IPS-18a (cell line): ENCODE measurements at regions not wholly inside any gene's neighbourhood (a gene's known extent, or its start where the extent isn't known, plus 50 kb on each side); places are given as distances from the start of the nearest gene placed in this dataset.

Experiments
- H3K27ac ChIP-seq: one replicate; pipeline ENCODE4 v1.5.1; 2013; ENCODE audit warnings: low read length
- H3K27me3 ChIP-seq: one replicate; pipeline ENCODE4 v1.6.1; 2013; ENCODE audit warnings: mild to moderate bottlenecking, low read length; ENCODE audit not compliant: control insufficient read depth, insufficient read depth
- H3K36me3 ChIP-seq: one replicate; pipeline ENCODE4 v1.6.1; 2013; ENCODE audit warnings: low read depth, low read length; ENCODE audit not compliant: control insufficient read depth
- H3K4me1 ChIP-seq: one replicate; pipeline ENCODE4 v1.6.1; 2013; ENCODE audit warnings: low read depth, low read length; ENCODE audit not compliant: control insufficient read depth
- H3K4me3 ChIP-seq: one replicate; pipeline ENCODE4 v1.5.1; 2013; ENCODE audit warnings: low read length
- H3K9ac ChIP-seq: one replicate; pipeline ENCODE4 v1.6.1; 2013; ENCODE audit warnings: mild to moderate bottlenecking, low read length, moderate library complexity
- H3K9me3 ChIP-seq: one replicate; pipeline ENCODE4 v1.6.1; 2013; ENCODE audit warnings: low read depth, low read length; ENCODE audit not compliant: control insufficient read depth

DNA sequence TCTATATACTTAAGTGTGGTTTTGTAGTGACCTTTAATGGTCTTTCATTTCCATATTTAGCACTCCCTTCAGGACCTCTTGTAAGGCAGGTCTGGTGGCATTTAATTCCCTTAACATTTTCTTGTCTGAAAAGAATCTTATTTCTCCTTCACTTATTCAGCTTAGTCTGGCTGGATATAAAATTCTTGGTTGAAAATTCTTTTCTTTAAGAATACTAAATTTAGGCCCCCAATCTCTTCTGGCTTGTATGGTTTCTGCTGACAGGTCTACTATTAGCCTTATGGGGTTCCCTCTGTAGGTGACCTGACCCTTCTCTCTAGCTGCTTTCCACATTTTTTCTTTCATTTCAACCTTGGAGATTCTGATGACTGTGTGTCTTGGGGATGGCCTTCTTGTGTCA lies 236.9 kb downstream of the THBS2 start:
- Histone ChIP-seq H3K27ac (no peak overlapping the region), H3K9ac (no peak overlapping the region), H3K27me3 (no peaks in the 10 kb centered on the region), H3K4me1 (peaks cover 8% of the 10 kb centered on the region), H3K36me3 (no peaks in the 10 kb centered on the region), H3K9me3 (peaks cover 6% of the 10 kb centered on the region), H3K4me3 (no peak overlapping the region)

DNA sequence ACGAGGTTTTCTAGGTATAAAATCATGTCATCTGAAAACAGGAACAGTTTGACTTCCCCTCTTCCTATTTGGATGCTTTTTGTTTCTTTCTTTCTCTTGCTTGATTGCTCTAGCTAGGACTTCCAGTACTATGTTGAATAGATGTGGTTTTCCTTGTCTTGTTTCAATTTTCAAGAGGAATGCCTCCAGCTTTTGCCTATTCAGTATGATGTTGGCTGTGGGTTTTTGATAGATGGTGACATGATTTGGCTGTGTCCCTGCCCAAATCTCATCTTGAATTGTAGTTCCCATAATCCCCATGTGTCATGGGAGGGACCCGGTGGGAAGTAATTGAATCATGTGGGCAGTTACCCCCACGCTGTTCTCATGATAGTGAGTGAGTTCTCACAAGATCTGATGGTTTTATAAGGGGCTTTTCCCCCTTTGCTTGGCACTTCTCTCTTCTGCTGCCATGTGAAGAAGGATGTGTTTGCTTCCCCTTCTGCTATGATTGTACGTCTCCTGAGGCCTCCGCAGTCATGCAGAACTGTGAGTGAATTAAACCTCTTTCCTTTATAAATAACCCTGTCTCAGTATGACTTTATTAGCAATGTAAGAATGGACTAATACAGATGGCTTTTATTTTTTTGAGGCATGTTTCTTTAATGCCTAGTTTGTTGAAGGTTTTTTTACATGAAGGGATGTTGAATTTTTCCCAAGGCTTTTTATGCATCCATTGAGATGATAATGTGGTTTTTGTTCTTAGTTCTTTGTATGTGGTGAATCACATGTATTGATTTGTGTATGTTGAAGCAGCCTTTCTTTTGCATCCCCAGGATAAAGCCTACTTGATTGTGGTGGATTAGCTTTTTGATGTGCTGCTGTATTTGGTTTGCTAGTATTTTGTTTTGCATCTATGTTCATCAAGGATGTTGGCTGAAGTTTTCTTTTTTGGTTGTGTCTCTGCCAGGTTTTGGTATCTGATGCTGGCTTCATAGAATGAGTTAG lies 239.1 kb downstream of the THBS2 start:
- Histone ChIP-seq H3K27me3 (no peaks in the 10 kb centered on the region), H3K36me3 (no peaks in the 10 kb centered on the region)

DNA sequence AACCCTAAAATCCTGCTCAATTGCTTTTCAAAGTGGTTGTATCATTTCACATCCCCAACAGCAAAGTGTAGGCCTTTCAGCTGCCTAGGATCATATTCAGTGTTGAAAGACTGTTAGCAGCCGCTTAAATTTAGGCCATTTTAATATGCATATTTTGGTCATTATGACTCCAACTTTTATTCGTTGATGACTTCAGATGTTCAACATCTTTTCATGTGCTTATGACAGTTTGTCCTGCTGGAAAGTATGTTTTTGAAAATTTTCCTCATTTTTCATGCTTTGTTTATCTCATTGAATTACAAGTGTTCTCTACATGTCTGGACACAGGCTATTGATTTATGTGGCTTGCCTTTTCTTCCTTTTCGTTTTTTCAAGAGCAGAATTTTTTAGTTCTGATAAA lies 244.0 kb downstream of the THBS2 start:
- peaks cover 4% of the 10 kb centered on the region for H3K9me3 ChIP-seq
- no peaks in the 10 kb centered on the region for H3K27me3 ChIP-seq
- no peak overlapping the region for H3K27ac ChIP-seq
- peaks cover 23% of the 10 kb centered on the region for H3K4me1 ChIP-seq
- H3K9ac ChIP-seq, result no peak overlapping the region
- H3K36me3 ChIP-seq, result no peaks in the 10 kb centered on the region
- no peak overlapping the region for H3K4me3 ChIP-seq

More for the DNA sequence above, 239.1 kb downstream of the THBS2 start:
- no peak overlapping the region for H3K9ac ChIP-seq
- no peak overlapping the region for H3K27ac ChIP-seq
- H3K4me1 ChIP-seq, result peaks cover 8% of the 10 kb centered on the region
- H3K9me3 ChIP-seq, result peaks cover 6% of the 10 kb centered on the region
- no peak overlapping the region for H3K4me3 ChIP-seq

DNA sequence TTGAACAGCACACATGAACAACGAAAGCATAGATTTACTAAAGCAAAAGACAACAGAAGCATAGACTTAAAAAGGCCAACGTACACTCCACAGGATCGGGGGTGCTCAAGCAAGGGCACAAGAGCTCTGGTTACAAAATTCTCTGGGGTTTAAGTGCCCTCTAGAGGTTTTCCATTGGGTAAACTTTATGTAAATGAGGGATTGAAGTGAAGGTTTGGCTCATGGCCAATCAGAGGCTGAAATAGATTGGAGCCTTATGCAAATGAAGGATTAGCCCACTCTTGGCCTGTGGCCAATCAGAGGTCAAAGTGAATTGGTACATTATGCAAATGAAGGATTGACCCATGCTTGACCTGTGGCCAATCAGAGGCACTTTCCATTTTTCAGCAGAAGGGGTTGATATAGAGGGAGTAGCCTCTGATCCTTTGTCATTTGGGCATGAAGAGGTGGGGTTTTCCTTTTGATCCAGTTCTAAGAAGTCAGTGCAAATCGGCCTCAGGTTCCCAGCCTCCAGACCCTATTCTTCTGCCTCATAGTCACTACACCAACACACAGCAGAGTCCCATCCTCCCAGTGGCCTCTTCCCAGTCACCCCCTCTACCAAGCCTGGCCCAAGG lies 244.9 kb downstream of the THBS2 start:
- peaks cover 7% of the 10 kb centered on the region for H3K9me3 ChIP-seq
- no peak overlapping the region for H3K27ac ChIP-seq
- no peak overlapping the region for H3K9ac ChIP-seq

DNA sequence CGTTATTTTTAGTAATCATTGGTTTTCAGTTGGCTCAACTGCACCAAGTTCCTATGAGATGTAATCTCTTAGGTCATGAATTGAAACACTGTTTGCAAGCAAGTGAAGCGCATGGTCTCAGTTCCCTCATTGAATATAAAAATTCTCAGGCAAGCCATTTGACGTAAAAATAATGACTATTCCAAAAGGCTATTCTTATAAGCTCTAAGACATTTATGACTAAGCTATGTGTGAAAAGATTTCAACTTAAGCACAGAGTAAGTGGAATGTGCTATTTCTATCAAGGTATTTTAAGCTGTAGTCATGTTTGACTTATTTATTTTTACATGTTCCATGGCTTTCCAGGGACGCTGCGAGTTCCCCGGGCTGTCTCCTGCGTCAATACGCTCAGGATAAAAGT lies 248.5 kb downstream of the THBS2 start:
- peaks cover 10% of the 10 kb centered on the region for H3K9me3 ChIP-seq
- H3K36me3 ChIP-seq, result no peaks in the 10 kb centered on the region
- no peaks in the 10 kb centered on the region for H3K27me3 ChIP-seq
- H3K4me1 ChIP-seq, result peaks cover 21% of the 10 kb centered on the region
- no peak overlapping the region for H3K27ac ChIP-seq
- no peak overlapping the region for H3K4me3 ChIP-seq
- H3K9ac ChIP-seq, result no peak overlapping the region

More for the DNA sequence above, 244.9 kb downstream of the THBS2 start:
- Histone ChIP-seq H3K27me3 (no peaks in the 10 kb centered on the region), H3K4me1 (peaks cover 21% of the 10 kb centered on the region), H3K36me3 (no peaks in the 10 kb centered on the region), H3K4me3 (no peak overlapping the region)

DNA sequence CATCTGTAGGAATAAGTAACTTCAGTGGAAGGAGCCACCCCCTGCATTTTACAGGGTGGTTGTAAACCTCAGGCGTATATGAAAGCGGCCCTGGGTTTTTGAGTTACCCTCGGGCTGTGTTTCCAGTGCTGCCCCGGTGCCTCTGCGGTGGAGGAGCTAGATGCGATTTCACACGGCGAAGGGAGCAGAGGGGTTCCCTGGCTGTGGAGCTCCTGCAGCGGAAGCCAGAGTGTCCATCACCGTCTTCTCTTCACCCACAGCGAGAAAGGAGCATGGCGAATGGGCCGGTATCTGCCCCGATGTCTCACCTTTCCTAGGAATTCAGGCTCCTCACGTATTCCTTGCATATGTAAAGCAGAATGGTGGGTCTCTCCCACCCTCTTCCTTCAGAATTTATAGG lies 253.6 kb downstream of the THBS2 start:
- H3K36me3 ChIP-seq, result no peaks in the 10 kb centered on the region
- no peak overlapping the region for H3K9ac ChIP-seq
- no peaks in the 10 kb centered on the region for H3K27me3 ChIP-seq
- peaks cover 5% of the 10 kb centered on the region for H3K9me3 ChIP-seq
- no peak overlapping the region for H3K4me3 ChIP-seq
- H3K4me1 ChIP-seq, result no peaks in the 10 kb centered on the region
- H3K27ac ChIP-seq, result no peak overlapping the region

DNA sequence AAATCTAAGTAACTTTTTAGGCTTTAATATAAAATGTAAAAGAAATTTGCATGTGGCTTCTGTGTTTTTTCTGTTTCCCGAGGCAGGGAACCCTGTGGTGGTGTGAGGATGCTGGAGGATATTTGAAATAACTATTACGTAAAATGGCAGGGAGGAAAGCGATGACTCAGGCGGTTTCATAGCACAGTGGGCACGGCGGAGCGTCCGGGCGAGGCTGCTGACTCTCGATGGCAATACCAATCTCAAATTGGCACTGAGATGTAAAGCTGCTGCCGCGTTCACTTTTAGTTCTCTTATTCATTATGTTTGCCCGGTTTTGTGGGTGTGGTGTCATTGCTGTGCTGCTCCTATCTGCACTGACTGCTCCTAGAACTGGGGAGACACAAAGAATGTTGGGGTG lies 254.3 kb downstream of the THBS2 start:
- H3K4me1 ChIP-seq, result no peaks in the 10 kb centered on the region
- no peak overlapping the region for H3K9ac ChIP-seq
- peaks cover 5% of the 10 kb centered on the region for H3K9me3 ChIP-seq
- H3K27ac ChIP-seq, result no peak overlapping the region
- H3K4me3 ChIP-seq, result no peak overlapping the region
- no peaks in the 10 kb centered on the region for H3K27me3 ChIP-seq
- H3K36me3 ChIP-seq, result no peaks in the 10 kb centered on the region

DNA sequence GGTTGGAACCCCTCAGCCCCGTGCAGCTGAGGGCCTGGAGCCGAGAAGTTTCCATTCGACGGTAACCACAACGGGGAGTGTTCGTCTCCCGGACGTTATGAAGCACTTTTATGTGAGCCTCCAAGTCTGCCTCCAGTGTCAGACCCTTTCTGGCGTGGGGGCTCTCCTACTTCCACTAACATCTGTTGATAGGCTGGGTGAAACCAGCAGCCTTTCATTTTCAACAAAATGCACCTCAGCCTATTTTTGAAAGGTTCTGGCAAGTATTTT lies 257.4 kb downstream of the THBS2 start:
- no peak overlapping the region for H3K4me3 ChIP-seq
- no peaks in the 10 kb centered on the region for H3K27me3 ChIP-seq
- no peak overlapping the region for H3K27ac ChIP-seq
- no peaks in the 10 kb centered on the region for H3K4me1 ChIP-seq
- H3K9ac ChIP-seq, result no peak overlapping the region
- H3K36me3 ChIP-seq, result no peaks in the 10 kb centered on the region
- no peaks in the 10 kb centered on the region for H3K9me3 ChIP-seq

DNA sequence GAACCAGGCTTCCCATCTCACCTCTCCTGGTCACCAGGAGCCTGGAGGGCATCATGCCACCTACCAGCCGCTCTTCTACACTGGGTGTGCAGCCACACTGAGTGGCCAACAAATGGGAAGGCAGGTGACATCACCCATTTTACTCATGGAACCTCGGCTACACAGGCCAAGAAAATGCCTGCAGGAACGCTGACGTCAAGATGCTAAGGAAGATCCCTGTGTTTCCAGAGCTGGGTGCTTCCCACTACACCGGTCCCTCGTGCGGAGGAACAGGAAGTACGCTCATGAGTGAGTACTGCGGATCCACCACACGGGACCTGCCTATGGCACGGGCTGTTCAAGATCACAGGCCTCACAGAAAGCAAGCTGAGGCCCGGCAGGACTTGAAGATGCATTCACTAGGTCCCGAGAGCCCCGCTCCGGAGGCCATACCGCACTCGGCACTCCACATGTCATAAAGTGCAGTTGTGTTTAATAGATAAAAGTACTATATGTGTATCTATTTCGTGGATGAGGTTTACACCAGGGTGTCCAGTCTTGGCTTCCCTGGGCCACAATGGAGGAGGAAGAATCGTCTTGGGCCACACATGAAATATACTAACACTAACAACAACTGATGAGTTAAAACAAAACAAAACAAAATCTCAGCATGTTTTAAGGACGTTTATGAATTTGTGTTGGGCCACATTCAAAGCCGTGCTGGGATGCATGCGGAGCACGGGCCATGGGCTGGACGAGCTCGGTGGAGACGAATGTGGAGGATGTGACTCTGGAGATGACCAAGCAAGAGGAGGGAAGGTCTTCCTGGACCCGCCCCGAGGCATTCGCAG lies 257.9 kb downstream of the THBS2 start:
- H3K27me3 ChIP-seq, result no peaks in the 10 kb centered on the region
- no peaks in the 10 kb centered on the region for H3K36me3 ChIP-seq
- H3K27ac ChIP-seq, result no peak overlapping the region
- H3K9me3 ChIP-seq, result no peaks in the 10 kb centered on the region
- H3K9ac ChIP-seq, result no peak overlapping the region
- H3K4me3 ChIP-seq, result no peak overlapping the region
- no peaks in the 10 kb centered on the region for H3K4me1 ChIP-seq

DNA sequence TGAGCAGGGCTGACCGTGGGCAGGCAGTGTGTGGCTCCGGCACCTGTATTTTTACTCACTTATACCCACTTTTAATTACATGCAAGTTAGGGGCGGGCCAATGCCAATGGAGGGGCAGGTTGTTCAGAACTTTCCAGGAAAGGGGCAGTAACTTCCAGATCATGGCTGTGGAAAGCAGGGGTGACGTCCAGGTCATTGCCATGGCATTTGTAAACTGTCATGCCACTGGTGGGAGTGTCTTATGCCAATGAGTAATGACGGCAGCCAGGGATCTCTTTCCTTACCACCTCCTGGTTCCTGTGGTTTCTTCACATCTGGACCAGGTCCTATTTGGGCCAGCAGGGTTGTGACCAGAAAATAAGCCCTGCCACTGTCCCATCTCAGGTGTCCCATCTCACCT lies 258.7 kb downstream of the THBS2 start:
- Histone ChIP-seq H3K4me1 (no peaks in the 10 kb centered on the region), H3K4me3 (no peak overlapping the region), H3K27ac (no peak overlapping the region), H3K36me3 (no peaks in the 10 kb centered on the region), H3K27me3 (no peaks in the 10 kb centered on the region), H3K9ac (no peak overlapping the region), H3K9me3 (no peaks in the 10 kb centered on the region)

DNA sequence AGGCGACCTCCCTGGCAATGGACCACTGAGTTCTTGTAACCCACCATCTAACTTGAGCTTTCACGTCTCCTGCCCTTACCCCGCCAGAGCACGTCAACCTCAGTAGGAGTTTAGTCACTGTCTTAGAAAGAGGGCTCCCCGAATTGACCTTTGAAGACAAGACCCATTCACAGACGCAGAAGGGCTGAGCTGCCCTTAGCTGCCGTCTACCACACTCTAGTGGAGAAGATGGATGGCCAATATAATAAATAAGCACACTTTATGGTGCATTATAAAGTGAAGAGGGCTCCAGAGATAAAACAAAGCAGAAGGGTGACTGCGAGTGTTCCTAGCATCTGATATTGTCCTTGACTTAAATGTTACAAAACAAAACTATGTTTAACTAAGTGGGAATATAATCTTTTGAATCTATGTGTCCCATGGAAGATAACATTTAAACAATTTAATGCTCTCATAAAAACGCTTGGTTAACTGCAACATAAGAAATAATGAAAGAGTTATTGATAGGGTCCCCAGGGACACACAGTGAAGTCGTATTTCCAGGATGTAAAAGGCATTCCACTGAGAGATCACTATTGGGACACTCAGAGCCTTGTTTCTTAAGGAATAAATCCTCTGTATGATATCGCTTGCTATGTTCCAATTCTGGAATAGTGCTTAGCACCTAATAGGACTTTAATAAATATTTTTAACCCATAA lies 261.1 kb downstream of the THBS2 start:
- no peaks in the 10 kb centered on the region for H3K36me3 ChIP-seq
- no peak overlapping the region for H3K27ac ChIP-seq
- no peaks in the 10 kb centered on the region for H3K9me3 ChIP-seq
- no peak overlapping the region for H3K4me3 ChIP-seq
- no peaks in the 10 kb centered on the region for H3K4me1 ChIP-seq
- H3K9ac ChIP-seq, result no peak overlapping the region
- H3K27me3 ChIP-seq, result no peaks in the 10 kb centered on the region
